Fibroblast of lung (primary cell): ENCODE measurements at regions not wholly inside any gene's neighbourhood (a gene's known extent, or its start where the extent isn't known, plus 50 kb on each side); places are given as distances from the start of the nearest gene placed in this dataset.

ENCODE experiments used
- EZH2 ChIP-seq: IDR thresholded peaks from 2 replicates; pipeline ENCODE4 v1.5.1; 2012; ENCODE audit warnings: low read length, control low read depth, mild to moderate bottlenecking; ENCODE audit errors: missing control alignments
- TF ChIP-seq, protein P1 (sequence below), 2 donors: IDR thresholded peaks in 1 of 2; conservative IDR thresholded peaks in 1 of 2; 1 replicate in 1 of 2; 2 replicates in 1 of 2; pipeline ENCODE4 v1.5.1; 2011 to 2012; ENCODE audit warnings: low read length in 2 of 2, control low read depth in 1 of 2, inconsistent platforms in 1 of 2, low read depth in 1 of 2, mild to moderate bottlenecking in 1 of 2

DNA sequence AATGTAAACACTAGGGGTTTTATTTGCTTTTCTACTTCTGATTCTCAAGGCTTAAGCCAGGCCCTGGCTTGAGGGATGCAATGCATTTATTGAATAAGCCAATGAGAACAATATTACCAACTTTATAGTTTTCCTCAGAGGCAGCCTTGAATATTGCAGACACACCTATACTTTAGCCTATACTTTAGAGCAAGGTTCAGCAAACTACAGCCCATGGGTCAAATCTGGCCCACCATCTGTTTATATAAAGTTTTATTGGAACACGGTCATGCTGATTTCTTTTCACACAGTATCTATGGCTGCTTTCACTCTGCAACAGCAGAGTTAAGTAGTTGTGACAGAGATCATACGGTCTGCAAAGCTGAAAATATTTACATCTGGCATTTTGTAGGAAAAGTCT, 50.3 kb upstream of the E2F8 start:
- TF ChIP-seq, protein P1, sequence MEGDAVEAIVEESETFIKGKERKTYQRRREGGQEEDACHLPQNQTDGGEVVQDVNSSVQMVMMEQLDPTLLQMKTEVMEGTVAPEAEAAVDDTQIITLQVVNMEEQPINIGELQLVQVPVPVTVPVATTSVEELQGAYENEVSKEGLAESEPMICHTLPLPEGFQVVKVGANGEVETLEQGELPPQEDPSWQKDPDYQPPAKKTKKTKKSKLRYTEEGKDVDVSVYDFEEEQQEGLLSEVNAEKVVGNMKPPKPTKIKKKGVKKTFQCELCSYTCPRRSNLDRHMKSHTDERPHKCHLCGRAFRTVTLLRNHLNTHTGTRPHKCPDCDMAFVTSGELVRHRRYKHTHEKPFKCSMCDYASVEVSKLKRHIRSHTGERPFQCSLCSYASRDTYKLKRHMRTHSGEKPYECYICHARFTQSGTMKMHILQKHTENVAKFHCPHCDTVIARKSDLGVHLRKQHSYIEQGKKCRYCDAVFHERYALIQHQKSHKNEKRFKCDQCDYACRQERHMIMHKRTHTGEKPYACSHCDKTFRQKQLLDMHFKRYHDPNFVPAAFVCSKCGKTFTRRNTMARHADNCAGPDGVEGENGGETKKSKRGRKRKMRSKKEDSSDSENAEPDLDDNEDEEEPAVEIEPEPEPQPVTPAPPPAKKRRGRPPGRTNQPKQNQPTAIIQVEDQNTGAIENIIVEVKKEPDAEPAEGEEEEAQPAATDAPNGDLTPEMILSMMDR (conservative IDR thresholded peaks at IDR 0.05 in 1 of 2, IDR thresholded peaks at IDR 0.05 in 1 of 2; ENCODE audit: low read depth in 1 of 2, low read length in 2 of 2) = no peak
- no peak for TF ChIP-seq EZH2
